IMR-90 (cell line): ENCODE measurements at regions not wholly inside any gene's neighbourhood (a gene's known extent, or its start where the extent isn't known, plus 50 kb on each side); places are given as distances from the start of the nearest gene placed in this dataset.

ENCODE experiments used
- BHLHE40 ChIP-seq: fragments of 150-350 bp; IDR thresholded peaks from 2 replicates; pipeline ENCODE4 v1.6.1; 2016; ENCODE audit warnings: mild to moderate bottlenecking, low read depth, low read length
- CEBPB ChIP-seq: IDR thresholded peaks from 2 replicates; pipeline ENCODE4 v1.6.1; 2012; ENCODE audit warnings: low read depth, low read length, improper control_type of control experiment
- CHD1 ChIP-seq: IDR thresholded peaks from 2 replicates; pipeline ENCODE4 v1.6.1; 2012; ENCODE audit warnings: low read depth, low read length, improper control_type of control experiment
- CTCF ChIP-seq: conservative IDR thresholded peaks from 2 replicates; pipeline ENCODE4 v1.5.1; 2012; ENCODE audit warnings: mild to moderate bottlenecking, low read depth, low read length, improper control_type of control experiment
- FOS ChIP-seq: fragments of 150-350 bp; IDR thresholded peaks from 2 replicates; pipeline ENCODE4 v1.6.1; 2016; ENCODE audit warnings: low read depth, low read length
- MXI1 ChIP-seq: IDR thresholded peaks from 2 replicates; pipeline ENCODE4 v1.6.1; 2012; ENCODE audit warnings: low read depth, mild to moderate bottlenecking, low read length, moderate library complexity, borderline replicate concordance
- POLR2A ChIP-seq: IDR thresholded peaks from 2 replicates; pipeline ENCODE4 v1.6.1; 2012; ENCODE audit warnings: mild to moderate bottlenecking, low read depth, low read length
- RAD21 ChIP-seq: IDR thresholded peaks from 2 replicates; pipeline ENCODE4 v1.6.1; 2012; ENCODE audit warnings: low read length, improper control_type of control experiment
- RCOR1 ChIP-seq: IDR thresholded peaks from 2 replicates; pipeline ENCODE4 v1.6.1; 2012; ENCODE audit warnings: mild to moderate bottlenecking, low read length, improper control_type of control experiment; ENCODE audit not compliant: insufficient replicate concordance
- SMC3 ChIP-seq: fragments of 150-350 bp; IDR thresholded peaks from 2 replicates; pipeline ENCODE4 v1.6.1; 2016; ENCODE audit warnings: low read depth, mild to moderate bottlenecking, antibody characterized with exemption, low read length, moderate library complexity
- USF2 ChIP-seq: fragments of 150-350 bp; IDR thresholded peaks from 2 replicates; pipeline ENCODE4 v1.6.1; 2017; ENCODE audit warnings: mild to moderate bottlenecking, antibody characterized with exemption, low read length, low read depth

GRCh38 chr5:8940934-8941333, 604.9 kb downstream of the SEMA5A start:
- no peak for TF ChIP-seq CTCF
- TF ChIP-seq MXI1, result no peak
- TF ChIP-seq POLR2A, result no peak
- TF ChIP-seq FOS, result no peak
- no peak for TF ChIP-seq BHLHE40
- no peak for TF ChIP-seq RAD21
- no peak for TF ChIP-seq USF2
- TF ChIP-seq CEBPB, result no peak
- no peak for TF ChIP-seq SMC3
- TF ChIP-seq RCOR1, result no peak
- no peak for TF ChIP-seq CHD1
